Osteoblast (primary cell): ENCODE measurements at regions not wholly inside any gene's neighbourhood (a gene's known extent, or its start where the extent isn't known, plus 50 kb on each side); places are given as distances from the start of the nearest gene placed in this dataset.
"Not testable (repeated sequence)": the region's sequence is repeated elsewhere in the genome, so short reads cannot be mapped to it uniquely, and the experiment has no call there.

Experiments used
- DNase-seq: peaks from one replicate; pipeline ENCODE4 v3.0.0; 2011; ENCODE audit warnings: low spot score, mixed read lengths; ENCODE audit not compliant: insufficient read length; ENCODE audit errors: missing footprints
- H2AFZ ChIP-seq: 2 replicates; pipeline ENCODE4 v1.6.0; 2011; ENCODE audit warnings: mild to moderate bottlenecking, low read length
- H3K27ac ChIP-seq: 2 replicates; pipeline ENCODE4 v1.5.1; 2011; ENCODE audit warnings: mild to moderate bottlenecking, low read depth, low read length, moderate library complexity
- H3K27me3 ChIP-seq: 2 replicates; pipeline ENCODE4 v1.6.0; 2012; ENCODE audit warnings: mild to moderate bottlenecking, control low read depth, inconsistent platforms, low read length, moderate library complexity; ENCODE audit not compliant: insufficient read depth
- H3K36me3 ChIP-seq: 2 replicates; pipeline ENCODE4 v1.5.1; 2011; ENCODE audit warnings: mild to moderate bottlenecking, low read length, control low read depth, moderate library complexity; ENCODE audit not compliant: insufficient read depth
- H3K4me1 ChIP-seq: 2 replicates; pipeline ENCODE4 v1.5.1; 2011; ENCODE audit warnings: mild to moderate bottlenecking, low read length, control low read depth, moderate library complexity; ENCODE audit not compliant: insufficient read depth
- H3K4me2 ChIP-seq: 2 replicates; pipeline ENCODE4 v1.6.0; 2011; ENCODE audit warnings: mild to moderate bottlenecking, low read length; ENCODE audit not compliant: insufficient read depth
- H3K4me3 ChIP-seq: fragments of 200-600 bp; sonication (generic); 3 replicates; pipeline ENCODE4 v1.5.1; 2012; ENCODE audit warnings: mild to moderate bottlenecking, low read length, inconsistent platforms; ENCODE audit not compliant: insufficient read depth
- H3K79me2 ChIP-seq: 2 replicates; pipeline ENCODE4 v1.6.0; 2012; ENCODE audit warnings: mild to moderate bottlenecking, low read length, control low read depth, inconsistent platforms; ENCODE audit not compliant: insufficient read depth
- H3K9me3 ChIP-seq: 2 replicates; pipeline ENCODE4 v1.5.1; 2011; ENCODE audit warnings: low read depth, low read length, control low read depth
- H4K20me1 ChIP-seq: 2 replicates; pipeline ENCODE4 v1.6.0; 2012; ENCODE audit warnings: mild to moderate bottlenecking, low read length, control low read depth; ENCODE audit not compliant: insufficient read depth
- CTCF ChIP-seq: IDR thresholded peaks from 2 replicates; pipeline ENCODE4 v1.5.1; 2011; ENCODE audit warnings: mild to moderate bottlenecking, low read depth, low read length, moderate library complexity; ENCODE audit errors: extremely low read depth

DNA sequence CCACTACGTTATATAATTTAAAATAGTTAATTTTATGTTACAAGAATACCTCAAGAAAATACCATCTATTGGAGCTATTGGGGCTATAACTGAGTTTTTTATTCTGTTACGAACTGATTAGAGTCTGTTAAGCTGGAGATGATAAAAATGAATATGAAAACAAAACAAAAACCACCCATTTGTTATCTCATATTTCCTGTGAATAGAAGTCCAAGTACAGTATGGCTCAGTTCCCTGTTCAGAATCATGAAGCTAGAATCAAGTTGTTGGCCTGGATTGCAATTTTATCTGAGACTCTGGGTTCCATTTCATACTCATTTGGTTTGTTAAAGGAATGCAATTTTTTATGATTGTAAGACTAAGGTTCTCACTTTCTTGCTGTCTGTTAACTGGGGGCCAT is 319.1 kb upstream of the PCDH18 start:
- H3K36me3 ChIP-seq = no peaks in the 10 kb centered on the region
- no peak for DNase-seq
- no peak for TF ChIP-seq CTCF

DNA sequence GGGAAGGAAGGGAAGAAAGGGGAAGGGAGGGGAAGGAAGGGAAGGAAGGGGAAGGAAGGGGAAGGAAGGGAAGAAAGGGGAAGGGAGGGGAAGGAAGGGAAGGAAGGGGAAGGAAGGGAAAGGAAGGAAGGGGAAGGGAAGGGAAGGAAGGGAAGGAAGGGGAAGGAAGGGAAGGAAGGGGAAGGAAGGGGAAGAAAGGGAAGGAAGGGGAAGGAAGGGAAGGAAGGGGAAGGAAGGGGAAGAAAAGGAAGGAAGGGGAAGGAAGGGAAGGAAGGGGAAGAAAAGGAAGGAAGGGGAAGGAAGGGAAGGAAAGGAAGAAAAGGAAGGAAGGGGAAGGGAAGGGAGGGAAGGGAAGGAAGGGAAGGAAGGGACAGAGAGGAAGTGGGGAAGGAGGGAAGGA is 295.7 kb upstream of the PCDH18 start:
- not testable (repeated sequence) for DNase-seq, H2AFZ ChIP-seq, H3K36me3 ChIP-seq, H3K4me2 ChIP-seq, H3K9me3 ChIP-seq, H3K4me3 ChIP-seq, H3K4me1 ChIP-seq, H3K27ac ChIP-seq, H3K27me3 ChIP-seq, H4K20me1 ChIP-seq, H3K79me2 ChIP-seq

More for the DNA sequence above, 319.1 kb upstream of the PCDH18 start:
- no peaks in the 10 kb centered on the region for H3K79me2 ChIP-seq
- H3K27me3 ChIP-seq = no peaks in the 10 kb centered on the region
- no peaks in the 10 kb centered on the region for H4K20me1 ChIP-seq
- no peak overlapping the region for H3K27ac ChIP-seq
- H3K4me1 ChIP-seq = no peaks in the 10 kb centered on the region
- H2AFZ ChIP-seq = peak overlapping the region; percentile 28
- H3K4me3 ChIP-seq = no peak overlapping the region
- no peaks in the 10 kb centered on the region for H3K9me3 ChIP-seq
- H3K4me2 ChIP-seq = no peak overlapping the region

- no peak for DNase-seq
- H3K4me2 ChIP-seq = no peak overlapping the region
- H3K27ac ChIP-seq = no peak overlapping the region
- TF ChIP-seq CTCF = no peak
- H4K20me1 ChIP-seq = no peaks in the 10 kb centered on the region
- no peaks in the 10 kb centered on the region for H3K27me3 ChIP-seq
- H3K79me2 ChIP-seq = no peaks in the 10 kb centered on the region
- H2AFZ ChIP-seq = no peak overlapping the region
- H3K9me3 ChIP-seq = no peaks in the 10 kb centered on the region
- no peaks in the 10 kb centered on the region for H3K36me3 ChIP-seq
- no peak overlapping the region for H3K4me3 ChIP-seq
- H3K4me1 ChIP-seq = no peaks in the 10 kb centered on the region
Measured at GRCh38 chr4:137825505-137825904, 293.2 kb upstream of the PCDH18 start.

DNA sequence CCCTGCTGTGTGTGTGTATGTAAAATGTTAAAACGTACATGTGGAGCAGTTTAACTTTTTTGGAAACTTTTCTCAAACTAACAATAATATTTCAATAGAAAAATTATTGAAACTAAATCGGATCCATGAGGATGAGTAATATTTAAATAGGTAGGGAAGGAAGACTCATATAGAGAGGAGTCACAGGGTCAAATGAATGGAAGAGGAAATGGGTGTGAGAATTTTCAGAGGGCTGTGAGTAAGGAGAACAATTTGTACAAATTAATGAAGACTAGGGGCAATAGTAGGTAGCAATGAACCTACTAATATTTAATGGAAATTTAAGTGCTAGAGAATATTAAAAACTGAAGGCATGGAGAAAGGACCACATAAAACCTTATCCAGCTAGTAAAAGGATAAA is 290.7 kb upstream of the PCDH18 start:
- H3K79me2 ChIP-seq = no peaks in the 10 kb centered on the region
- no peaks in the 10 kb centered on the region for H3K9me3 ChIP-seq
- no peak for TF ChIP-seq CTCF
- no peaks in the 10 kb centered on the region for H3K4me1 ChIP-seq
- H3K27me3 ChIP-seq = no peaks in the 10 kb centered on the region
- no peaks in the 10 kb centered on the region for H3K36me3 ChIP-seq
- no peak overlapping the region for H3K4me2 ChIP-seq
- H3K4me3 ChIP-seq = no peak overlapping the region
- no peak for DNase-seq
- H3K27ac ChIP-seq = no peak overlapping the region
- H2AFZ ChIP-seq = no peak overlapping the region
- H4K20me1 ChIP-seq = no peaks in the 10 kb centered on the region
